ENCODE measurements at regions not wholly inside any gene's neighbourhood (a gene's known extent, or its start where the extent isn't known, plus 50 kb on each side); places are given as distances from the start of the nearest gene placed in this dataset.
A peak's percentile ranks its signal among the peaks of the same experiment; 100 is the strongest.

GRCh38 chr5:103890313-103890712 is 327.7 kb upstream of the NUDT12 start:
- H3K9ac ChIP-seq (ENCODE audit: insufficient read depth in 1 of 2, low read length in 2 of 2) = no peak overlapping the region
- WGBS, 2 donors = 76 to 86% methylated on average over 1 of the region's 1 CpG
- no peak overlapping the region for H3K27ac ChIP-seq (ENCODE audit: low read depth in 1 of 2, low read length in 1 of 2)
- ATAC-seq (ENCODE audit: insufficient read depth, low FRiP score) = no peak
- no peak overlapping the region for H3K4me3 ChIP-seq
- peaks cover 0 to 1% (median 0%) of the 10 kb centered on the region in 5 donors for H3K4me1 ChIP-seq (ENCODE audit: control insufficient read depth in 5 of 5, insufficient read depth in 5 of 5, low read length in 5 of 5)
- H3K36me3 ChIP-seq (ENCODE audit: control insufficient read depth in 4 of 4, insufficient read depth in 4 of 4, low read length in 4 of 4) = no peaks in the 10 kb centered on the region
- H3K9me3 ChIP-seq (ENCODE audit: control insufficient read depth in 4 of 4, insufficient read depth in 3 of 4, low read length in 3 of 4) = no peaks in the 10 kb centered on the region
- no peaks in the 10 kb centered on the region for H3K27me3 ChIP-seq (ENCODE audit: control insufficient read depth in 3 of 3, insufficient read depth in 3 of 3, low read length in 2 of 3)
- no peak for DNase-seq
- TF ChIP-seq, protein P1, sequence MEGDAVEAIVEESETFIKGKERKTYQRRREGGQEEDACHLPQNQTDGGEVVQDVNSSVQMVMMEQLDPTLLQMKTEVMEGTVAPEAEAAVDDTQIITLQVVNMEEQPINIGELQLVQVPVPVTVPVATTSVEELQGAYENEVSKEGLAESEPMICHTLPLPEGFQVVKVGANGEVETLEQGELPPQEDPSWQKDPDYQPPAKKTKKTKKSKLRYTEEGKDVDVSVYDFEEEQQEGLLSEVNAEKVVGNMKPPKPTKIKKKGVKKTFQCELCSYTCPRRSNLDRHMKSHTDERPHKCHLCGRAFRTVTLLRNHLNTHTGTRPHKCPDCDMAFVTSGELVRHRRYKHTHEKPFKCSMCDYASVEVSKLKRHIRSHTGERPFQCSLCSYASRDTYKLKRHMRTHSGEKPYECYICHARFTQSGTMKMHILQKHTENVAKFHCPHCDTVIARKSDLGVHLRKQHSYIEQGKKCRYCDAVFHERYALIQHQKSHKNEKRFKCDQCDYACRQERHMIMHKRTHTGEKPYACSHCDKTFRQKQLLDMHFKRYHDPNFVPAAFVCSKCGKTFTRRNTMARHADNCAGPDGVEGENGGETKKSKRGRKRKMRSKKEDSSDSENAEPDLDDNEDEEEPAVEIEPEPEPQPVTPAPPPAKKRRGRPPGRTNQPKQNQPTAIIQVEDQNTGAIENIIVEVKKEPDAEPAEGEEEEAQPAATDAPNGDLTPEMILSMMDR (IDR thresholded peaks at IDR 0.05; ENCODE audit: control extremely low read depth, extremely low read depth) = no peak

- no peak overlapping the region for H3K9ac ChIP-seq (ENCODE audit: insufficient read depth in 1 of 2, low read length in 2 of 2)
- H3K27me3 ChIP-seq (ENCODE audit: control insufficient read depth in 3 of 3, insufficient read depth in 3 of 3, low read length in 2 of 3) = no peaks in the 10 kb centered on the region
- no peak overlapping the region for H3K27ac ChIP-seq (ENCODE audit: low read depth in 1 of 2, low read length in 1 of 2)
- no peak overlapping the region for H3K4me3 ChIP-seq
- no peaks in the 10 kb centered on the region for H3K4me1 ChIP-seq (ENCODE audit: control insufficient read depth in 5 of 5, insufficient read depth in 5 of 5, low read length in 5 of 5)
- no peaks in the 10 kb centered on the region for H3K36me3 ChIP-seq (ENCODE audit: control insufficient read depth in 4 of 4, insufficient read depth in 4 of 4, low read length in 4 of 4)
- H3K9me3 ChIP-seq (ENCODE audit: control insufficient read depth in 4 of 4, insufficient read depth in 3 of 4, low read length in 3 of 4) = no peaks in the 10 kb centered on the region
- DNase-seq = no peak
- TF ChIP-seq, protein P1 (IDR thresholded peaks at IDR 0.05; ENCODE audit: control extremely low read depth, extremely low read depth) = no peak
- ATAC-seq (ENCODE audit: insufficient read depth, low FRiP score) = no peak
- WGBS, 2 donors = 62 to 74% methylated on average over 2 of the region's 2 CpGs
Observed at GRCh38 chr5:103889500-103890209, 327.1 kb upstream of the NUDT12 start.

- Histone ChIP-seq H3K9ac (ENCODE audit: insufficient read depth in 1 of 2, low read length in 2 of 2) (no peak overlapping the region), H3K27me3 (ENCODE audit: control insufficient read depth in 3 of 3, insufficient read depth in 3 of 3, low read length in 2 of 3) (no peaks in the 10 kb centered on the region), H3K36me3 (ENCODE audit: control insufficient read depth in 4 of 4, insufficient read depth in 4 of 4, low read length in 4 of 4) (no peaks in the 10 kb centered on the region), H3K27ac (ENCODE audit: low read depth in 1 of 2, low read length in 1 of 2) (no peak overlapping the region), H3K4me1 (ENCODE audit: control insufficient read depth in 5 of 5, insufficient read depth in 5 of 5, low read length in 5 of 5) (no peaks in the 10 kb centered on the region), H3K9me3 (ENCODE audit: control insufficient read depth in 4 of 4, insufficient read depth in 3 of 4, low read length in 3 of 4) (no peaks in the 10 kb centered on the region), H3K4me3 (no peak overlapping the region)
- TF ChIP-seq, protein P1 (IDR thresholded peaks at IDR 0.05; ENCODE audit: control extremely low read depth, extremely low read depth) = no peak
- ATAC-seq (ENCODE audit: insufficient read depth, low FRiP score) (no peak), DNase-seq (peak in 1 of 3 donors; percentile 14)
- WGBS, 2 donors = 66 to 77% methylated on average over 3 of the region's 3 CpGs
Observed at GRCh38 chr5:103886826-103887225, 324.2 kb upstream of the NUDT12 start.

DNA sequence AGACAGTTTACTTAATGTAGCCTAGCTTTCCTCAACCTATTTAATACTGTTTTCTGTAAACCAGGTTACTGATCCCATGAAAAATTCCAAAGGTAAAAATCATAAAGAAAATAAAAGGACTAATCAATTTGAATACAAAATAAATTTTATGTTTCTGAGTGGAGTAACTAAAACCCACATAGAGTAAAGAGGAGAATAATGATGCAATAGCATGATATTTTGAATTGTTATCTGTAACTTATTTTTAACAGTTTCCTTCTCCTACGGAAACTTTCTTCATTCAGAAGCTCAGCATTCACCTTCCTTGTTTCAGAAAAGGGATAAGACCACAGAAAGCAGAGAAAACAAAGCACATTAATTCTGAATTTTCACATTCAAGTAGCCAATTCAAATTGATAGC is 320.6 kb upstream of the NUDT12 start:
- no peaks in the 10 kb centered on the region for H3K36me3 ChIP-seq (ENCODE audit: control insufficient read depth in 4 of 4, insufficient read depth in 4 of 4, low read length in 4 of 4)
- no peaks in the 10 kb centered on the region for H3K4me1 ChIP-seq (ENCODE audit: control insufficient read depth in 5 of 5, insufficient read depth in 5 of 5, low read length in 5 of 5)
- H3K9me3 ChIP-seq (ENCODE audit: control insufficient read depth in 4 of 4, insufficient read depth in 3 of 4, low read length in 3 of 4) = no peaks in the 10 kb centered on the region
- no peaks in the 10 kb centered on the region for H3K27me3 ChIP-seq (ENCODE audit: control insufficient read depth in 3 of 3, insufficient read depth in 3 of 3, low read length in 2 of 3)
- no peak overlapping the region for H3K4me3 ChIP-seq
- WGBS, 2 donors = 75 to 89% methylated on average over 1 of the region's 1 CpG
- no peak overlapping the region for H3K9ac ChIP-seq (ENCODE audit: insufficient read depth in 1 of 2, low read length in 2 of 2)
- ATAC-seq (ENCODE audit: insufficient read depth, low FRiP score) (no peak), DNase-seq (no peak)
- TF ChIP-seq, protein P1 (IDR thresholded peaks at IDR 0.05; ENCODE audit: control extremely low read depth, extremely low read depth) = no peak
- H3K27ac ChIP-seq (ENCODE audit: low read depth in 1 of 2, low read length in 1 of 2) = no peak overlapping the region
